ENCODE measurements at regions not wholly inside any gene's neighbourhood (a gene's known extent, or its start where the extent isn't known, plus 50 kb on each side); places are given as distances from the start of the nearest gene placed in this dataset.
"Not testable (repeated sequence)": the region's sequence is repeated elsewhere in the genome, so short reads cannot be mapped to it uniquely, and the experiment has no call there.

- TF ChIP-seq, protein P1, sequence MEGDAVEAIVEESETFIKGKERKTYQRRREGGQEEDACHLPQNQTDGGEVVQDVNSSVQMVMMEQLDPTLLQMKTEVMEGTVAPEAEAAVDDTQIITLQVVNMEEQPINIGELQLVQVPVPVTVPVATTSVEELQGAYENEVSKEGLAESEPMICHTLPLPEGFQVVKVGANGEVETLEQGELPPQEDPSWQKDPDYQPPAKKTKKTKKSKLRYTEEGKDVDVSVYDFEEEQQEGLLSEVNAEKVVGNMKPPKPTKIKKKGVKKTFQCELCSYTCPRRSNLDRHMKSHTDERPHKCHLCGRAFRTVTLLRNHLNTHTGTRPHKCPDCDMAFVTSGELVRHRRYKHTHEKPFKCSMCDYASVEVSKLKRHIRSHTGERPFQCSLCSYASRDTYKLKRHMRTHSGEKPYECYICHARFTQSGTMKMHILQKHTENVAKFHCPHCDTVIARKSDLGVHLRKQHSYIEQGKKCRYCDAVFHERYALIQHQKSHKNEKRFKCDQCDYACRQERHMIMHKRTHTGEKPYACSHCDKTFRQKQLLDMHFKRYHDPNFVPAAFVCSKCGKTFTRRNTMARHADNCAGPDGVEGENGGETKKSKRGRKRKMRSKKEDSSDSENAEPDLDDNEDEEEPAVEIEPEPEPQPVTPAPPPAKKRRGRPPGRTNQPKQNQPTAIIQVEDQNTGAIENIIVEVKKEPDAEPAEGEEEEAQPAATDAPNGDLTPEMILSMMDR (IDR thresholded peaks at IDR 0.05; ENCODE audit: low read depth, low read length) = no peak
- H3K4me3 ChIP-seq (ENCODE audit: low read depth, low read length) = no peak overlapping the region
Observed at GRCh38 chr1:29388884-29389283, 152.6 kb downstream of the PTPRU start.

- TF ChIP-seq, protein P1 (IDR thresholded peaks at IDR 0.05; ENCODE audit: low read depth, low read length) = no peak
Observed at GRCh38 chr1:29388170-29388569, 151.8 kb downstream of the PTPRU start.

GRCh38 chr1:29387210-29387609, 150.9 kb downstream of the PTPRU start:
- TF ChIP-seq, protein P1 (IDR thresholded peaks at IDR 0.05; ENCODE audit: low read depth, low read length) = no peak
- H3K4me3 ChIP-seq (ENCODE audit: low read depth, low read length) = no peak overlapping the region

More at GRCh38 chr1:29388170-29388569, 151.8 kb downstream of the PTPRU start:
- H3K4me3 ChIP-seq (ENCODE audit: low read depth, low read length) = no peak overlapping the region

DNA sequence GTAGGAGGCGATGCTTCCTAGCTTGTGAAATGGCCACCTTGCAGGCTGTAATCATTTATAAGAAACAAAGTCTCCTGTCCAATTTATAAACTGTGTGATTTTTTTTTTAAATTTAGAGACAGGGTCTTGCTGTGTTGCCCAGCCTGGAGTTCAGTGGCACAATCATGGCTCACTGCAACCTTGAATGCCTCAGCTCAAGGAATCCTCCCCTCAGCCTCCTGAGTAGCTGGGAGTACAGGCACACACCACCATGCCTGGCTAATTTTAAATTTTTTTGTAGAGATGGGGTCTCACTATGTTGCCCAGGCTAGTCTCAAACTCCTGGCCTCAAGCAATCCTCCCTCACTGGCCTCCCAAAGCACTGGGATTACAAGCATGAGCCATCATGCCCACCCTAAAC, 150.1 kb downstream of the PTPRU start:
- H3K4me3 ChIP-seq (ENCODE audit: low read depth, low read length) = not testable (repeated sequence)

GRCh38 chr1:29385966-29386365, 149.6 kb downstream of the PTPRU start:
- TF ChIP-seq, protein P1 (IDR thresholded peaks at IDR 0.05; ENCODE audit: low read depth, low read length) = no peak
- H3K4me3 ChIP-seq (ENCODE audit: low read depth, low read length) = no peak overlapping the region

GRCh38 chr1:29384496-29385015, 148.2 kb downstream of the PTPRU start:
- TF ChIP-seq, protein P1 (IDR thresholded peaks at IDR 0.05; ENCODE audit: low read depth, low read length) = no peak

DNA sequence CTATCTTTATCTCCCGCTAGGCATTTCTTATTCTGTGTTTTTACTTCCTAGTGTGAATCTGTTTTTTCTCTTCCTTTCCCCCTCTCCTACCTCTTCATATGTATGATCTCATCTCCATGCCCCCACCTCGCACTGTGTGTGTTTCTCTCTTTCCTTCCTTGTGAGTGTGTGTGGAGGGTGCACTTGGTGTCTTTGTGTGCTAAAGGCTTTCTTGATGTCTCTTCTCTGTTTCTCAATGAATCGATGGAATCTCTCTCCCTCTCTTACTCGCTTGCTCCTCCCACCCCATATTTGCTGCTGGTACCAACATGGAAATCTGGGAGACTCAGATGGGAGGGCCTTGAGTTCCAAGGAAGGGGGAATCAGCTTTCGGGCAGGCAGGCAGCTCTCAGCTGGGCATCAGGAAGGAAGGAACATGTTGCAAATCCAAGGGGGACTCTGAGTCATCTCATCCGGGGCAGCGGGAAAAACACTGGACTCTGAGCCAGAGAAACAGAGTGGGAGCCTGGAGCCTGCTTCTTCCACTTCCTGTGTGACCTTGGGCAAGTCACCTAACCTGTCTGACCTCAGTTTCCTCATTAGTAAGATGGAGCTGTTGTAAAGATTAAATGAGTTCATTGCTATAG, 147.5 kb downstream of the PTPRU start:
- TF ChIP-seq, protein P1 (IDR thresholded peaks at IDR 0.05; ENCODE audit: low read depth, low read length) = no peak
- no peak overlapping the region for H3K4me3 ChIP-seq (ENCODE audit: low read depth, low read length)

More at GRCh38 chr1:29384496-29385015, 148.2 kb downstream of the PTPRU start:
- no peak overlapping the region for H3K4me3 ChIP-seq (ENCODE audit: low read depth, low read length)

Data from WI38 (cell line).